Vagina (tissue), 2 donors: ENCODE measurements at regions not wholly inside any gene's neighbourhood (a gene's known extent, or its start where the extent isn't known, plus 50 kb on each side); places are given as distances from the start of the nearest gene placed in this dataset.

Source experiments
- POLR2A ChIP-seq, 2 donors: fragments of 450-650 bp; IDR thresholded peaks; one replicate each; pipeline ENCODE4 v1.6.1; 2017; ENCODE audit warnings: antibody characterized with exemption in 2 of 2, mild to moderate bottlenecking in 2 of 2, moderate library complexity in 2 of 2
- TF ChIP-seq, protein P1 (sequence below), 3 experiments: fragments of 450-650 bp in 2 of 3; fragments of 200-600 bp in 1 of 3; sonication (generic) in 1 of 3; IDR thresholded peaks; one replicate each; pipeline ENCODE4 v1.5.1; 2017 to 2019; ENCODE audit warnings: antibody characterized with exemption in 3 of 3, mild to moderate bottlenecking in 2 of 3, moderate library complexity in 2 of 3

- TF ChIP-seq, protein P1, sequence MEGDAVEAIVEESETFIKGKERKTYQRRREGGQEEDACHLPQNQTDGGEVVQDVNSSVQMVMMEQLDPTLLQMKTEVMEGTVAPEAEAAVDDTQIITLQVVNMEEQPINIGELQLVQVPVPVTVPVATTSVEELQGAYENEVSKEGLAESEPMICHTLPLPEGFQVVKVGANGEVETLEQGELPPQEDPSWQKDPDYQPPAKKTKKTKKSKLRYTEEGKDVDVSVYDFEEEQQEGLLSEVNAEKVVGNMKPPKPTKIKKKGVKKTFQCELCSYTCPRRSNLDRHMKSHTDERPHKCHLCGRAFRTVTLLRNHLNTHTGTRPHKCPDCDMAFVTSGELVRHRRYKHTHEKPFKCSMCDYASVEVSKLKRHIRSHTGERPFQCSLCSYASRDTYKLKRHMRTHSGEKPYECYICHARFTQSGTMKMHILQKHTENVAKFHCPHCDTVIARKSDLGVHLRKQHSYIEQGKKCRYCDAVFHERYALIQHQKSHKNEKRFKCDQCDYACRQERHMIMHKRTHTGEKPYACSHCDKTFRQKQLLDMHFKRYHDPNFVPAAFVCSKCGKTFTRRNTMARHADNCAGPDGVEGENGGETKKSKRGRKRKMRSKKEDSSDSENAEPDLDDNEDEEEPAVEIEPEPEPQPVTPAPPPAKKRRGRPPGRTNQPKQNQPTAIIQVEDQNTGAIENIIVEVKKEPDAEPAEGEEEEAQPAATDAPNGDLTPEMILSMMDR (IDR thresholded peaks at IDR 0.05) = no peak
- no peak for TF ChIP-seq POLR2A (IDR thresholded peaks at IDR 0.05)
These were observed 178.1 kb upstream of the ARG1 start for GRCh38 chr6:131394768-131395432.
